Activated B cell treated with CpG ODN at 0.5 μM for 24 hours (primary cell): ENCODE measurements at regions not wholly inside any gene's neighbourhood (a gene's known extent, or its start where the extent isn't known, plus 50 kb on each side); places are given as distances from the start of the nearest gene placed in this dataset.

Source experiments
- ATAC-seq: fragments of 200-7000 bp; cut with Tn5 transposase; one replicate; pipeline ENCODE4 v1.10.0; 2021; ENCODE audit warnings: low read depth, mild to moderate bottlenecking, moderate library complexity
- CTCF ChIA-PET: fragments of 350-600 bp; sonication (Branson Sonifier 250); formaldehyde crosslinking; loops from one replicate; lab custom pipeline; 2021; ENCODE audit warnings: antibody characterized with exemption; lab: Charles Lee
- POLR2A ChIA-PET: fragments of 350-600 bp; sonication (Branson Sonifier 250); formaldehyde crosslinking; loops from one replicate; lab custom pipeline; 2021; ENCODE audit warnings: antibody characterized with exemption; lab: Charles Lee
- DNase-seq: peaks from one replicate; pipeline ENCODE4 v3.0.0; 2022
- H3K27ac Mint-ChIP-seq: one replicate; pipeline ENCODE4 v1.8.0; 2020; ENCODE audit warnings: mixed read lengths
- H3K27me3 Mint-ChIP-seq: one replicate; pipeline ENCODE4 v1.8.0; 2021; ENCODE audit warnings: mixed read lengths
- H3K36me3 Mint-ChIP-seq: one replicate; pipeline ENCODE4 v1.8.0; 2021; ENCODE audit warnings: low read depth, mixed read lengths
- H3K4me1 Mint-ChIP-seq: one replicate; pipeline ENCODE4 v1.8.0; 2021; ENCODE audit warnings: mixed read lengths
- H3K4me3 Mint-ChIP-seq: one replicate; pipeline ENCODE4 v1.8.0; 2020; ENCODE audit warnings: mild to moderate bottlenecking, mixed read lengths
- H3K9me3 Mint-ChIP-seq: one replicate; pipeline ENCODE4 v1.8.0; 2020; ENCODE audit warnings: mixed read lengths
- CTCF ChIP-seq: fragments of 200-600 bp; IDR thresholded peaks from one replicate; pipeline ENCODE4 v1.8.0; 2022; ENCODE audit warnings: antibody characterized with exemption, mild to moderate bottlenecking
- intact Hi-C: fragments of 100-400 bp; cut with micrococcal nuclease; formaldehyde crosslinking; loops from one replicate; pipeline ENCODE4 v1.15.1; 2024

- no peaks in the 10 kb centered on the region for H3K36me3 Mint-ChIP-seq
- DNase-seq = no peak
- ChIA-PET CTCF (no interaction called here), POLR2A (no interaction called here)
- no peaks in the 10 kb centered on the region for H3K4me1 Mint-ChIP-seq
- intact Hi-C loops = no loop called here
- TF ChIP-seq CTCF = no peak
- H3K27me3 Mint-ChIP-seq = peaks cover 4% of the 10 kb centered on the region
- ATAC-seq = no peak
- no peak overlapping the region for H3K4me3 Mint-ChIP-seq
- no peaks in the 10 kb centered on the region for H3K9me3 Mint-ChIP-seq
- H3K27ac Mint-ChIP-seq = no peak overlapping the region
Observed at GRCh38 chr9:109582386-109582785, 84.3 kb upstream of the PTPN3 start.

- intact Hi-C loops = no loop called here
- ChIA-PET CTCF (no interaction called here), POLR2A (no interaction called here)
- TF ChIP-seq CTCF = no peak
- DNase-seq (no peak), ATAC-seq (no peak)
- Mint-ChIP-seq H3K27ac (no peak overlapping the region), H3K9me3 (peaks cover 2% of the 10 kb centered on the region), H3K4me1 (no peaks in the 10 kb centered on the region), H3K4me3 (no peak overlapping the region), H3K36me3 (no peaks in the 10 kb centered on the region), H3K27me3 (peaks cover 6% of the 10 kb centered on the region)
Observed at GRCh38 chr9:109584205-109584604, 86.1 kb upstream of the PTPN3 start.

- no peak for ATAC-seq
- ChIA-PET POLR2A (no interaction called here), CTCF (no interaction called here)
- no peaks in the 10 kb centered on the region for H3K4me1 Mint-ChIP-seq
- peaks cover 7% of the 10 kb centered on the region for H3K9me3 Mint-ChIP-seq
- H3K4me3 Mint-ChIP-seq = no peak overlapping the region
- no peaks in the 10 kb centered on the region for H3K36me3 Mint-ChIP-seq
- intact Hi-C loops = no loop called here
- no peak for DNase-seq
- no peak for TF ChIP-seq CTCF
- H3K27me3 Mint-ChIP-seq = peaks cover 9% of the 10 kb centered on the region
- no peak overlapping the region for H3K27ac Mint-ChIP-seq
Observed at GRCh38 chr9:109585796-109586195, 87.7 kb upstream of the PTPN3 start.

GRCh38 chr9:109586993-109587392 lies 88.9 kb upstream of the PTPN3 start:
- H3K4me1 Mint-ChIP-seq = no peaks in the 10 kb centered on the region
- H3K27ac Mint-ChIP-seq = no peak overlapping the region
- intact Hi-C loops = no loop called here
- H3K4me3 Mint-ChIP-seq = no peak overlapping the region
- peaks cover 12% of the 10 kb centered on the region for H3K27me3 Mint-ChIP-seq
- ChIA-PET POLR2A (no interaction called here), CTCF (no interaction called here)
- no peaks in the 10 kb centered on the region for H3K36me3 Mint-ChIP-seq
- DNase-seq = no peak
- peaks cover 7% of the 10 kb centered on the region for H3K9me3 Mint-ChIP-seq
- no peak for TF ChIP-seq CTCF
- no peak for ATAC-seq

GRCh38 chr9:109588415-109588814 lies 90.3 kb upstream of the PTPN3 start:
- no peak for ATAC-seq
- intact Hi-C loops = no loop called here
- H3K4me1 Mint-ChIP-seq = no peaks in the 10 kb centered on the region
- H3K4me3 Mint-ChIP-seq = no peak overlapping the region
- ChIA-PET CTCF (no interaction called here), POLR2A (no interaction called here)
- TF ChIP-seq CTCF = no peak
- peaks cover 12% of the 10 kb centered on the region for H3K27me3 Mint-ChIP-seq
- no peak for DNase-seq
- H3K9me3 Mint-ChIP-seq = peaks cover 7% of the 10 kb centered on the region
- no peaks in the 10 kb centered on the region for H3K36me3 Mint-ChIP-seq
- no peak overlapping the region for H3K27ac Mint-ChIP-seq
